ENCODE measurements at regions not wholly inside any gene's neighbourhood (a gene's known extent, or its start where the extent isn't known, plus 50 kb on each side); places are given as distances from the start of the nearest gene placed in this dataset.

DNA sequence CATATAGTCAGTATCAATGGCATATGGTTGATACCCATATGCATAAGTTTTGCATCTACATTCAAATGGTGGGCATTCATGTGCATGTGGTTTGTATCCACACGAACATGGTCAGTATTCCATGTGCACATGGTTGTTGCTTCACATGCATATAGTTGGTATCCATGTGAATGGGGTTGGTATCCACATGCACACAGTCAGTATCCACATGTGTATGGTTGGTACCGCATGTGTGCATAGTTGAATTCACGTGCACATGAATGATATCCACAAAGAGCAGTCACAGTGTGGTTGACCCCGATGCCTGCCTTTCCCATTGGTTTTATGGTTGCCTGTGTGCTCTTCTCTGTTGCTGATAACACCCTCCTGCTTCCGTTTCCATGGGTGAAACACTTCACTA lies 427.9 kb downstream of the STIM2 start:
- WGBS (ENCODE audit: insufficient coverage, insufficient read length), result no CpG with 5 or more reads among the region's 5 CpGs
- Histone ChIP-seq H3K27ac (ENCODE audit: low read length) (no peak overlapping the region), H3K4me3 (ENCODE audit: low read length) (no peak overlapping the region), H3K27me3 (ENCODE audit: control insufficient read depth, insufficient read depth, low read length) (no peaks in the 10 kb centered on the region), H3K36me3 (ENCODE audit: control insufficient read depth, insufficient read depth, low read length) (no peaks in the 10 kb centered on the region), H3K4me1 (ENCODE audit: control insufficient read depth, insufficient read depth, low read length) (no peaks in the 10 kb centered on the region; the same call in 1 of the 2 replicates), H3K9me3 (ENCODE audit: control insufficient read depth, insufficient read depth, low read length) (no peaks in the 10 kb centered on the region)
- DNase-seq (ENCODE audit: low read depth, low spot score), result no peak

DNA sequence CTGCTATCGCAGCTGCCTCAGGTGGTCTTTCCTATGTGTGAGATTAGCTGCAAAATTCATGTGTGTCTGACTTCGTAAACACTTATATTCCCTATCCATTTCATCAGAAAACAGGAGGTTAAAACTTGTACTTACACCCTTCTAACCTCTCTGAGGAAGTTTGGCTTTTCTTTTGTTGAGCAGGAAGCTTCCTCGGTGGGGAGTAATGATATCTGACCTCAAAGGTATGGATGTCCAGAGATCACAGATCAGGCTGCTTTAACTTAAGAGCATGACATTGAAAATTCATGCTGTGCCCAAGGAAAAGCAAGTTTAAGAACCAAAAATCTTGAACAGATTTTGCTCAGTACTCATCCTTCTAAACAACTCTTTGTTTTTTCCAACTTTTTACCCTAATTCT lies 429.1 kb downstream of the STIM2 start:
- no peaks in the 10 kb centered on the region for H3K27me3 ChIP-seq (ENCODE audit: control insufficient read depth, insufficient read depth, low read length)
- H3K27ac ChIP-seq (ENCODE audit: low read length), result no peak overlapping the region
- H3K4me1 ChIP-seq (ENCODE audit: control insufficient read depth, insufficient read depth, low read length), result peaks cover 1% of the 10 kb centered on the region; the same call in 1 of the 2 replicates
- DNase-seq (ENCODE audit: low read depth, low spot score), result no peak
- no peak overlapping the region for H3K4me3 ChIP-seq (ENCODE audit: low read length)
- H3K36me3 ChIP-seq (ENCODE audit: control insufficient read depth, insufficient read depth, low read length), result no peaks in the 10 kb centered on the region
- no peaks in the 10 kb centered on the region; the same call in 1 of the 2 replicates for H3K9me3 ChIP-seq (ENCODE audit: control insufficient read depth, insufficient read depth, low read length)
- no CpG with 5 or more reads among the region's 3 CpGs for WGBS (ENCODE audit: insufficient coverage, insufficient read length)

DNA sequence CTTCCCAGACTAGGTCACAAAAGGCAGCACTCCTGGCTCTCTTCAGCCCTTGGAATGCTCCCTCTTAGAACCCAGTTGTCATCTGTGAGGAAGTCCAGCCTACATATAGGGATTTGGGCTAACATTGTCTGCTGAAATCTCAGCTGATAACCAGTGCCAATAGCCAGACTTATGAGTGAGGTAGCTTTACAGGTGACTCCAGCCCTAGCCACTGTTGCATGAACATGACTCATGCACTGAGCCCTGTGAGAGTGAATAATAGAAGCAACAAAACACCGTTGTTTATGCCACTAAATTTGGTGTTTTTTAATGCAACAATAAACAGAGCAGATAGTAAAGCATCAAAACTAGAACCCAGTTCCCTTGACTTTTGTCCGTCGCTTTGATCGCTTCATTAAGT lies 433.2 kb downstream of the STIM2 start:
- WGBS (ENCODE audit: insufficient coverage, insufficient read length), result no CpG with 5 or more reads among the region's 4 CpGs

DNA sequence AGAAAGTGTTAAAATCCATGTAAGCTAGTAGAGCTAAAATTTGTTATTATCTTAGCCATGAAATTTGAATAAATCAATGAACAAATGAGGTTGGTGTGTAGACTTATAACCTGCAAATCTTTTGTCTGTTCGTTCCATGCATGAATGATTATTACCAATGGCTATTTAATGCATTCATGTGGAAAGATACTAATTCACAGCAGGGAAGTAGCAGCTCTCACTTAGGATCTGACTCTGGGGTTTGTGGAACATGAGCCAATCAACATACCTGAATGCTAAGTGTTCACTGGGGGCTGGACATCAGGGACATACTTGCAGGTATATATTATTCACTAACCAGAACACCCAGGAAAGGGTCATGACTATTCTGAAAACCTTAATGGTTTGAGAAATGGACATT lies 444.1 kb downstream of the STIM2 start:
- no CpG with 5 or more reads among the region's 1 CpG for WGBS (ENCODE audit: insufficient coverage, insufficient read length)

More for the DNA sequence above, 433.2 kb downstream of the STIM2 start:
- no peaks in the 10 kb centered on the region for H3K36me3 ChIP-seq (ENCODE audit: control insufficient read depth, insufficient read depth, low read length)
- peaks cover 1% of the 10 kb centered on the region; the same call in 1 of the 2 replicates for H3K4me1 ChIP-seq (ENCODE audit: control insufficient read depth, insufficient read depth, low read length)
- DNase-seq (ENCODE audit: low read depth, low spot score), result no peak
- H3K4me3 ChIP-seq (ENCODE audit: low read length), result no peak overlapping the region
- H3K27ac ChIP-seq (ENCODE audit: low read length), result no peak overlapping the region
- H3K9me3 ChIP-seq (ENCODE audit: control insufficient read depth, insufficient read depth, low read length), result no peaks in the 10 kb centered on the region; the same call in 1 of the 2 replicates
- no peaks in the 10 kb centered on the region for H3K27me3 ChIP-seq (ENCODE audit: control insufficient read depth, insufficient read depth, low read length)

DNA sequence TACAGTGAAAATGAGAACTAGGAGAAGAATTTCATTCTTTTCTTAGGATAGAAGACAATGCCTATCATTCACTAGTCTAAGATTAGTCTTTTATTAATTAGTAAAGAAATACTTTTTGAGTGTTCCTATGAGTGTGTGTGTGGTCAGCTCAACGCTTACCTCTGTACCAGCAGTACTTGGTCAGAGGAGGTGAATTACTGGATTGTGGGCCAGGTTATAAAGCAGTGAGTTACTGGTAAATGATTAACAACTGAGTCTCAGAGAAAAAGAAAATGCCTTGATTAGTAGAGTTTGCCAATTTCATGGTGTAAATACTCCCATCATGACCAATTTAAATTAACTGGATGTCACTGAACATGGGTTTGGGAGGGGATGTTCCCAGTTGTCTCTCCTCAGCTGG lies 444.6 kb downstream of the STIM2 start:
- H3K4me1 ChIP-seq (ENCODE audit: control insufficient read depth, insufficient read depth, low read length), result no peaks in the 10 kb centered on the region
- H3K9me3 ChIP-seq (ENCODE audit: control insufficient read depth, insufficient read depth, low read length), result no peaks in the 10 kb centered on the region
- H3K36me3 ChIP-seq (ENCODE audit: control insufficient read depth, insufficient read depth, low read length), result no peaks in the 10 kb centered on the region
- WGBS (ENCODE audit: insufficient coverage, insufficient read length), result no CpG with 5 or more reads among the region's 1 CpG
- DNase-seq (ENCODE audit: low read depth, low spot score), result no peak
- no peaks in the 10 kb centered on the region for H3K27me3 ChIP-seq (ENCODE audit: control insufficient read depth, insufficient read depth, low read length)
- no peak overlapping the region for H3K27ac ChIP-seq (ENCODE audit: low read length)
- no peak overlapping the region for H3K4me3 ChIP-seq (ENCODE audit: low read length)

More for the DNA sequence above, 444.1 kb downstream of the STIM2 start:
- Histone ChIP-seq H3K4me1 (ENCODE audit: control insufficient read depth, insufficient read depth, low read length) (no peaks in the 10 kb centered on the region), H3K27ac (ENCODE audit: low read length) (no peak overlapping the region), H3K27me3 (ENCODE audit: control insufficient read depth, insufficient read depth, low read length) (no peaks in the 10 kb centered on the region), H3K36me3 (ENCODE audit: control insufficient read depth, insufficient read depth, low read length) (no peaks in the 10 kb centered on the region), H3K4me3 (ENCODE audit: low read length) (no peak overlapping the region), H3K9me3 (ENCODE audit: control insufficient read depth, insufficient read depth, low read length) (no peaks in the 10 kb centered on the region)
- DNase-seq (ENCODE audit: low read depth, low spot score), result no peak

DNA sequence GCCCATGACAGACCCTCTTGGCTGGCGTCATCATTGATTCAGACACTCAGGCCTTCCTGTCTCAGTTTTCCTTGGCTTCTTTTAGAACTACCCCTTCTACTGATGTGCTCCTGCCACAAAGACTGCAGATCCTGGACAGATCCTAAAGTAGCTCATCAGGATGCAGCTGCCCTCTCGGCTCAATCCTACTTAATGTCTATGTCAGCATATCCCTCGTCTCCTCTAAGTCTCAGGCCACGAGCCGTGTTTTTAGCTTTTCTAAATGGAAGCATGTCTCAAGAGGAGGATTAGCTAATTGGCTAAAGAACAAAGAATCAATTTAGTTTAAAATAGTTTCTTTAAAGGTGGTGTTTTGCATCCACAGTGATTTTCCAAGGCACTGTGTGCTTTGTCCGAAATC lies 447.7 kb downstream of the STIM2 start:
- Histone ChIP-seq H3K4me1 (ENCODE audit: control insufficient read depth, insufficient read depth, low read length) (no peaks in the 10 kb centered on the region), H3K36me3 (ENCODE audit: control insufficient read depth, insufficient read depth, low read length) (no peaks in the 10 kb centered on the region), H3K27me3 (ENCODE audit: control insufficient read depth, insufficient read depth, low read length) (no peaks in the 10 kb centered on the region), H3K27ac (ENCODE audit: low read length) (no peak overlapping the region), H3K9me3 (ENCODE audit: control insufficient read depth, insufficient read depth, low read length) (no peaks in the 10 kb centered on the region), H3K4me3 (ENCODE audit: low read length) (no peak overlapping the region)
- WGBS (ENCODE audit: insufficient coverage, insufficient read length), result no CpG with 5 or more reads among the region's 6 CpGs
- no peak for DNase-seq (ENCODE audit: low read depth, low spot score)

DNA sequence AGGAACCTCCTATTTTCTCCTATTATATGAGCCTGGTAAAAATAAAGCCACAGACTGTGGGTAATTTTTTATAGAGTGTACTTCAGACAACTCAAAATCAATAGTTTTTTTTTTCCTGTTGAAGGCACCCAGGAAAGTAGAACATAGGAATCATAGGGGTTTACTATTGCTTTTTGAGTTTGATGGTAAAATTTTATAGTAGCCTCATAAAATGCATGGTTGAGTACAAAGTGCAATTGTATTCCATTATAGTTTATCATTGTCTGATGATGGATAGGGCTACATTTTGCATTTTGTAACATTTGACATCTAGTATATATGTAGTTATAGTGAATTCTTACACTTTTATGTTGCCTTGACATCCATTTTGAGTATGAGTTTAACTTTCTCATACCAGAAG lies 455.0 kb downstream of the STIM2 start:
- no peak overlapping the region for H3K4me3 ChIP-seq (ENCODE audit: low read length)
- no peak overlapping the region for H3K27ac ChIP-seq (ENCODE audit: low read length)
- DNase-seq (ENCODE audit: low read depth, low spot score), result no peak
- H3K4me1 ChIP-seq (ENCODE audit: control insufficient read depth, insufficient read depth, low read length), result no peaks in the 10 kb centered on the region
- H3K27me3 ChIP-seq (ENCODE audit: control insufficient read depth, insufficient read depth, low read length), result no peaks in the 10 kb centered on the region
- H3K36me3 ChIP-seq (ENCODE audit: control insufficient read depth, insufficient read depth, low read length), result no peaks in the 10 kb centered on the region
- H3K9me3 ChIP-seq (ENCODE audit: control insufficient read depth, insufficient read depth, low read length), result no peaks in the 10 kb centered on the region

DNA sequence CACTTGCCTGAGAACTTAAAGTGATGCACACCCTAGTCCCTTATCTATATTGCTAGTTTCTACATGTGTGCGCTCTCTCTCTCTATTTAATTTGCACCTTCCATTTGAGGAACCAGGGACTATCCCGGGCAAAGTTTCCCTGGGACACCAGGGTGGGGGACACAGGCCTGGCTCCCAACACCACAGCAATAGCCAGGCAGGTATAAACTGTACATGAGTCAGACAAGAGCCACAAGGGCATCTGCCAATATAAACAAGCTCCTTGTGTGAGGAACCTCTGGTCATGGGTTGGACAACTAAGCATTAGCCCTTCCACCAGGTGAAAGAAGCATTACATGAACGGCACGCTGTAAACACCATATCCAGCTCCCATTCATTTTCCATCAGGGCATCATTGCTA lies 455.5 kb downstream of the STIM2 start:
- Histone ChIP-seq H3K36me3 (ENCODE audit: control insufficient read depth, insufficient read depth, low read length) (no peaks in the 10 kb centered on the region), H3K4me3 (ENCODE audit: low read length) (no peak overlapping the region), H3K27me3 (ENCODE audit: control insufficient read depth, insufficient read depth, low read length) (no peaks in the 10 kb centered on the region), H3K9me3 (ENCODE audit: control insufficient read depth, insufficient read depth, low read length) (no peaks in the 10 kb centered on the region), H3K27ac (ENCODE audit: low read length) (no peak overlapping the region), H3K4me1 (ENCODE audit: control insufficient read depth, insufficient read depth, low read length) (no peaks in the 10 kb centered on the region)
- no CpG with 5 or more reads among the region's 4 CpGs for WGBS (ENCODE audit: insufficient coverage, insufficient read length)
- no peak for DNase-seq (ENCODE audit: low read depth, low spot score)

DNA sequence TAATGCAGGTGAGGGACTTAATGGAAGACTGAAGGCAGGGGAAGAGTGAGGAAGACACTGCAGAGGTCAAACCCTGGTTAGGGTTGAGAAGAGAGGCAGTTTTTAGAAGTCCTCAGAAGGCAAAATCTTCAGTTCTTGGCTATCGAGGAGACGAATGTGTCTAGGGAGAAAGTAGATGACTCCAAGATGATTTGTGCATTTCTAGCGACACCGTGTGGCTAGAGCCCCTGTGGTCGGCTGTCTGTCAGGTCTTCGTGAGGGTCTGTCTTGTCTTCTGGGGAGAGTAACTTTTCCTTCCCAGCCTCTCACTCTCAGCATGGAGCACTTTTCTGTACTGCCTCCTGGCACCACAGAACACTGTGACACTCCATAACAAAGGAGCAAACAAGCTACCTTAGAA lies 458.1 kb downstream of the STIM2 start:
- no peaks in the 10 kb centered on the region for H3K36me3 ChIP-seq (ENCODE audit: control insufficient read depth, insufficient read depth, low read length)
- no peaks in the 10 kb centered on the region for H3K4me1 ChIP-seq (ENCODE audit: control insufficient read depth, insufficient read depth, low read length)
- no peaks in the 10 kb centered on the region for H3K9me3 ChIP-seq (ENCODE audit: control insufficient read depth, insufficient read depth, low read length)
- no peak overlapping the region for H3K4me3 ChIP-seq (ENCODE audit: low read length)
- no CpG with 5 or more reads among the region's 6 CpGs for WGBS (ENCODE audit: insufficient coverage, insufficient read length)
- H3K27me3 ChIP-seq (ENCODE audit: control insufficient read depth, insufficient read depth, low read length), result no peaks in the 10 kb centered on the region
- no peak overlapping the region for H3K27ac ChIP-seq (ENCODE audit: low read length)
- DNase-seq (ENCODE audit: low read depth, low spot score), result peak; percentile 68

DNA sequence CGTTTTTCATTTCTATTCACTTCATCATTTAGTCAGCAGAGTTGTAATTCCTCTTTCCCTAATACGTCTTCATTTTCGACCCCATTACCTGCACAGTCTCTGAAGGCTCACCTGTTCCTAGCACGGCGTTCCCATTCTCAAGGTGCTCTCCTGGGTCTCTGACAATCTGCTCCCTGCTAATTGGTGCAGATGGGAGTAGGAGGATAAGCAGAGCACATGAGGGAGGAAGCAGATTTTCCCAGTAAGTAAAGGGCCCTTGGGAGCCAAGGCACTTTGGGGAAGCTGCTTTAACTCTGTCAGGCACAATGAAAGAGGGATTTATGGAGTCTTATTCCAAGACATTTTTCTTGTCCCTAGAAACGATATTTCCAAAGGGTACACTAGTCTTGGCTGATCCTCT lies 466.4 kb downstream of the STIM2 start:
- H3K27me3 ChIP-seq (ENCODE audit: control insufficient read depth, insufficient read depth, low read length), result no peaks in the 10 kb centered on the region
- no peak overlapping the region for H3K27ac ChIP-seq (ENCODE audit: low read length)
- H3K4me3 ChIP-seq (ENCODE audit: low read length), result no peak overlapping the region
- DNase-seq (ENCODE audit: low read depth, low spot score), result no peak
- WGBS (ENCODE audit: insufficient coverage, insufficient read length), result 100% methylated on average over 2 of the region's 6 CpGs
- H3K4me1 ChIP-seq (ENCODE audit: control insufficient read depth, insufficient read depth, low read length), result no peaks in the 10 kb centered on the region
- H3K36me3 ChIP-seq (ENCODE audit: control insufficient read depth, insufficient read depth, low read length), result no peaks in the 10 kb centered on the region
- H3K9me3 ChIP-seq (ENCODE audit: control insufficient read depth, insufficient read depth, low read length), result no peaks in the 10 kb centered on the region

DNA sequence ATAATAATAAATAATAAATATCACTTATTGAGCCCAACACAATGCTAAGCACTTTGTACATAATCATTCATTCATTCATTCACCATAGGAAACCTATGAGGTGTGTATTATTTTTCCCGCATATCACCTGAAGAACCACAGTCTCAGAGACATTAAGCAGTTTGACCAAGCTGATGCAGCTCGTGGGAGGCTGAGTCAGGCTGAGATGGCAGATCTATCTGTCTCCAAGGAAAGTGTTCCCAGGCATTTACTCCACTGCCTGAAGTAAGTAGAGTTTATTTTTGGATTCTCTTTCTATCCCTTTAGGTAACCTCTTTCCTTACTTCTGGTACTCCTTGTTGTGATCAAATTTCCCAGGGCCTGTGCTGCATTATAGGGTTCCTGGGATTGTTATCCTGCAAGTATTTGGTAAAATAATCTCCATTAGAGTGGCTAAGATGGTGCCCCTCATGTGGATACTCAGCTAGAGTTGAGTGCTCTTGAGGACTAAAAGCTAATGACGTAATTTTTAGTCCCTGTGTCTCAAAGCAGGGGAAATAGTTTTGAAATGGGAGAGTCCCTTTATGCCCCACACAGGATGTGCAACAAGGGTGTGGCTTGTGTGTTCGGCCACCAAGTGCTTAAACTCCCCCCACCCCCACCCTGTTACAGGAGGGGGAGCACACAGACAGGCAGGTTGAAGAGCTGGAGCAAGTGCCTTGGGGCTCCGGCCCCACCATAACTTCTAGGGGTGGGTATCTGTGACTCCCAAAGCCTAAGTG lies 467.0 kb downstream of the STIM2 start:
- Histone ChIP-seq H3K36me3 (ENCODE audit: control insufficient read depth, insufficient read depth, low read length) (no peaks in the 10 kb centered on the region), H3K4me3 (ENCODE audit: low read length) (no peak overlapping the region), H3K9me3 (ENCODE audit: control insufficient read depth, insufficient read depth, low read length) (no peaks in the 10 kb centered on the region), H3K4me1 (ENCODE audit: control insufficient read depth, insufficient read depth, low read length) (no peaks in the 10 kb centered on the region), H3K27ac (ENCODE audit: low read length) (no peak overlapping the region), H3K27me3 (ENCODE audit: control insufficient read depth, insufficient read depth, low read length) (no peaks in the 10 kb centered on the region)
- WGBS (ENCODE audit: insufficient coverage, insufficient read length), result no CpG with 5 or more reads among the region's 5 CpGs
- DNase-seq (ENCODE audit: low read depth, low spot score), result no peak
